ENCODE measurements at regions not wholly inside any gene's neighbourhood (a gene's known extent, or its start where the extent isn't known, plus 50 kb on each side); places are given as distances from the start of the nearest gene placed in this dataset.

GRCh38 chr1:163834778-163835177 is 513.0 kb downstream of the NUF2 start:
- TF ChIP-seq ZBTB6 (tag by site-specific recombination; IDR thresholded peaks at IDR 0.05), result no peak
- no peak for TF ChIP-seq CTCF (tag by site-specific recombination; IDR thresholded peaks at IDR 0.05)
- no peak for TF ChIP-seq ZNF660 (tag by site-specific recombination; IDR thresholded peaks at IDR 0.05)
- no peak for TF ChIP-seq ZBTB21 (tag by site-specific recombination; IDR thresholded peaks at IDR 0.05)
- TF ChIP-seq PATZ1 (tag by site-specific recombination; IDR thresholded peaks at IDR 0.05), result no peak
- no peak for TF ChIP-seq ZNF513 (tag by site-specific recombination; IDR thresholded peaks at IDR 0.05)
- no peak for TF ChIP-seq KLF1 (tag by site-specific recombination; IDR thresholded peaks at IDR 0.05)
- no peak for TF ChIP-seq YY1 (tag by site-specific recombination; IDR thresholded peaks at IDR 0.05)
- TF ChIP-seq ZNF274 (IDR thresholded peaks at IDR 0.05; ENCODE audit: low read length), result no peak
- TF ChIP-seq ZNF274 (tag by site-specific recombination; IDR thresholded peaks at IDR 0.05; ENCODE audit: borderline replicate concordance), result no peak

Measured in HEK293 (cell line).